OCI-LY7 (cell line): ENCODE measurements at regions not wholly inside any gene's neighbourhood (a gene's known extent, or its start where the extent isn't known, plus 50 kb on each side); places are given as distances from the start of the nearest gene placed in this dataset.

ENCODE experiments used
- CTCF ChIP-seq: fragments of 200-600 bp; sonication (generic); conservative IDR thresholded peaks from 2 replicates; pipeline ENCODE4 v1.5.1; 2014; ENCODE audit warnings: mild to moderate bottlenecking, antibody characterized with exemption, low read length, moderate library complexity, mixed read lengths
- EZH2phosphoT487 ChIP-seq: fragments of 200-600 bp; sonication (generic); IDR thresholded peaks from 2 replicates; pipeline ENCODE4 v1.6.1; 2018; ENCODE audit warnings: low read depth, borderline replicate concordance, mild to moderate bottlenecking, mixed run types, antibody characterized with exemption, low read length, moderate library complexity, mixed read lengths

- TF ChIP-seq CTCF (no peak), EZH2phosphoT487 (no peak)
Observed at GRCh38 chr1:97986041-97987005, 65.5 kb upstream of the DPYD start.
